Hypothalamus (tissue), 51 donors: ENCODE measurements at regions not wholly inside any gene's neighbourhood (a gene's known extent, or its start where the extent isn't known, plus 50 kb on each side); places are given as distances from the start of the nearest gene placed in this dataset.

Experiments used
- DNase-seq, 51 donors: peaks; one replicate each; lab custom pipeline; 2025; lab: John Stamatoyannopoulos, UW

GRCh38 chr15:46591462-46591861 is 956.6 kb downstream of the SQOR start:
- no peak for DNase-seq

DNA sequence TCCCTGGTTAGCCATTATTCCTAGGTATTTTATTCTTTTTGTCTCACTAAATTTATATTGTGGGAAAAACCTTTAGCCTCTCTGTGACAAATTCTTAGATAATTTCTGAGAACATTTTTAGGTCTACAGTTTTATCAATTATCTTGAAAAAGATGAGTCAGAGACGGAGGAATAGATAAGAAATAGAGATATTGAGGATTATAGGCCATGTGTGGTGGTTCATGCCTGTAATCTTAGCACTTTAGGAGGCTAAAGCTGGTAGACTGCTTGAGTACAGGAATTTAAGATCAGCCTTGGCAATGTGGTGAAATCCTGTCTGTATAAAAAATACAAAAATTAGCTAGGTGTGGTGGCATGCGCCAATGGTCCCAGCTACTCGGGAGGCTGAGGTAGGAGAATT is 960.2 kb downstream of the SQOR start:
- no peak for DNase-seq

GRCh38 chr15:46607077-46607476 is 972.2 kb downstream of the SQOR start:
- DNase-seq: no peak

DNA sequence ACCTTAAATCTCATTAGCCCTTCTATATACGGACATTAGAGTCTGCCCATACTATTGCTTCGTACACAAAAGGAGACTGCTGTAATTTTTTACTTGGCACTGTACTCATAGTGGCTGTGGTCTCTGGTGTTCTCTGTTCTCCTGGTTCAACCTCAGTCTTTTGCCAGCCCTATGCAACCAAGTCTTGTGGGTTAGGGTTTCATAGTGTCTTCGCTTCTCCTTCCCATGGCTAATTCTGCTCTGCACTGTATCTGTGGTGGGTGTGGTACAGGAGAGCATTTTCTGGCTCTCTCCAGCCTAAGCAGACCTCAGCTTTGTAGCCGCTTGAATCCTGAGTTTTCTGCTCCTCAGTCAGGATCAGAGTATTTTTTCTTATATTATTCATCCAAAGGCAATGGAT is 981.2 kb downstream of the SQOR start:
- DNase-seq: no peak

GRCh38 chr15:46617507-46617906 is 982.7 kb downstream of the SQOR start:
- DNase-seq: no peak

GRCh38 chr15:46618984-46619383 is 984.2 kb downstream of the SQOR start:
- no peak for DNase-seq

DNA sequence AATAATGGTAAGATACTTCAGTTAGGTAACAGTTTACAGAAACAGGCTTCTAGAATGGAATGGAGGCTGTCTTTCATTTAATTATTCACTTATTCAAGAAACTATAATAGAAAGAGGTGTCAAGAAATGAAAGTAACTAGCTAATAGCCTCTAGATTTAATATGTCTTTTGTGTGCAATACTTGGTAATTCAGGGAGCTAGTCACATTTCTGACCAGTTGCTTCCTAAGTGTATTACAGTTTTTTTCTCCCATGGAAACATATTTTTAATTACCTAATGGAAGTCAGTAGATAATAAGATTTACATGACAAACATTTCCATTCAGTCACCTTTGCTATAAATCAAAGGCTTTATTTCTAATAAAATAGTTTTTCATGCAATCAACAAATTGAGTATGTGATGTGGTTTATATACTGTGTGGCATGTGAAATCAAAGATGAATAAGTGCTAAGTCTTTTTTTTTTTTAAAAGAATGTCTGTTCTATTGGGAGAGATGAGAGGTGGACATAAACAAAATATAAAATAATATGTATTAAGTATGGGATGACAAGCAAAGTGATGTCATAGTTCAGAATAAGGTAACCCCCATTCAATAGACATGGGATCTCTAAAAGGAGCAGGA is 985.7 kb downstream of the SQOR start:
- DNase-seq: no peak

GRCh38 chr15:46622851-46623250 is 988.0 kb downstream of the SQOR start:
- no peak for DNase-seq

- DNase-seq: no peak
Measured at GRCh38 chr15:46636206-46636605, 1001.4 kb downstream of the SQOR start.

GRCh38 chr15:46644501-46645481 is 1010.0 kb downstream of the SQOR start:
- DNase-seq: no peak

- DNase-seq: no peak
Measured at GRCh38 chr15:46646490-46646889, 1011.7 kb downstream of the SQOR start.

GRCh38 chr15:46647046-46647445 is 1012.2 kb downstream of the SQOR start:
- DNase-seq: no peak

DNA sequence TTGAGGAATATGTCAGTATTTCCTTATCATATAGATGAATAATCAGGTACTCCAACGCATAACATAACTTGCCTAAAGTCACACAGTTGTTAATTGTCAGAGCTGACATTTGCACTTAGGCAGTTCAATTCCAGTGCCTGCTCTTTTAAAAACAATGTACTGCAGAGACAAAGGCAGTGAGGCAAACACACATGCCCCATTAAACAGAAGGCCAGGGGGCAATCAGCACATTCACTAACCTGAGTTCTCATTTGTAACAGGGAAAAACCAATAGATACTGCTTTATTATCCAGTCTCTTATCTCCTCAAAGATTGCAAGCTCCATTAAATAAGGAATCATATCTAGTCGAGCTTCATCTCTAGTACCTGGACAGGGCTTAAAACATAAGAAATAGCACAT is 1017.4 kb downstream of the SQOR start:
- DNase-seq: no peak

DNA sequence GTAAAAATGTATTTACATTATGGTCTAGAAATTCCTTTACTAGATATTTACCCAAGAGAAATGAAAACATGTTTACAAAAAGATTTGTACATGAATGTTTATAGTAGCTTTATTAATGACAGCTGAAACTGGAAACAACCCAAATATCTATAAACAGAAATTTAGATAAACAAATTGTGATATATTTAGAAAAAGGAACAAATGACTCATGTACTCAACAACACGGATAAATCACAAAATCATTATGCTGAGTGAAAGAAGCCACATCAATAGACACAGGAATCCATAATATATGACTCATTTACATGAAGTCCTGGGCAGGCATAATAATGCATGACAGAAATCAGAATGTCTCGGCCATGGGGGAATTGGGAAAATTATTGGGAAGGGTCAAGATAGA is 1020.2 kb downstream of the SQOR start:
- DNase-seq: no peak

DNA sequence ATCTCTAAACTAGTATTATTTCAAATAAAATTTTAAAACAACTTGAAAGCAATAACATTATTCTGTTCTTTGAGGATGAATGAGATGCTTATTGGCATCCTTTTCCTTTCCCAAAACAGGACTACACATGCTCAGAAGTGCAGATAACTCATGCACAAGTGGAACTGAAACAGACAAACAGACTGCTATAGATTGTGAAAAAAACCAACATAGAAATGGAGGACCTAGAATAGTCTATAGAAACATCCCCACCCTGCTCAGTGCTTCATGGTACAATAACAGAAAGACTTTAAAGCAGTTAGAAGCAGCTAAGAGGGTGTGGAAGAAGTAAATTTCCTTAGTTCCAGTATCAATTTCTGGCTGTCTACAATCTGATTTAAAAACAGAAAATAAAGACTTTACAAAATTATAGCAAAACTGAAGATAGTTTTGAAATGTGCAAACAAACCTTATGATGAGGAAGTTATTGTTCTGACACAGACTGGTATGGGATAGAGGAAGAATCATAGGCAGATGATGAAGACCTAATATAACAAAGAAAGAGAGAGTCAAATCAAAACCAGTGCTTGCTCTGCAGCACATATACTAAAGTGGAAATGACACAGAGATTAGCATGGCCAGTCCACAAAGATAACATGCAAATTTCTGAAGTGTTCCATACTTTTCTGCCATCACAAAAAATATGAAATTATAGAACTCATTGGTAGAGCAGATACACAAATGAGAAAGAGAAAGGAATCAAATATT is 1025.4 kb downstream of the SQOR start:
- DNase-seq: no peak

GRCh38 chr15:46670258-46670657 is 1035.4 kb downstream of the SQOR start:
- DNase-seq: no peak

GRCh38 chr15:46671336-46671735 is 1036.5 kb downstream of the SQOR start:
- no peak for DNase-seq

DNA sequence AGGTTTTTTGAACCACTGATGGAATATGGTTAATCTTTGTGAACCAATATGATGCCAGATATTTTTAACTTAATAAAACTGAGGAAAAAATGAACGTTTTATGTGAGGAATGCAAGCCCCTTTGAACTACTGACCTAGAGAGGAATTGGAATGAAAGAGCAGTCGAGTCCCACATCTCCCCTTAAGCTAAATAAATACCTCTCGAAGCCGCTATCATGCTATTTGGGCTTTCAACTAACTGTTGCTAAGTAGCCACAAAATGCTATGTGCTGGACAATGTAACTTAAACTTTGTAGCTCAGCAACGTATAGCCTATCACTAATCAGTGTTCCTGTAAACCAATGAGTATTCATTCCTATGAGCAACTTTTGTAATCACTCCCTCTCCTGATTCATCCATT is 1037.2 kb downstream of the SQOR start:
- DNase-seq: no peak

DNA sequence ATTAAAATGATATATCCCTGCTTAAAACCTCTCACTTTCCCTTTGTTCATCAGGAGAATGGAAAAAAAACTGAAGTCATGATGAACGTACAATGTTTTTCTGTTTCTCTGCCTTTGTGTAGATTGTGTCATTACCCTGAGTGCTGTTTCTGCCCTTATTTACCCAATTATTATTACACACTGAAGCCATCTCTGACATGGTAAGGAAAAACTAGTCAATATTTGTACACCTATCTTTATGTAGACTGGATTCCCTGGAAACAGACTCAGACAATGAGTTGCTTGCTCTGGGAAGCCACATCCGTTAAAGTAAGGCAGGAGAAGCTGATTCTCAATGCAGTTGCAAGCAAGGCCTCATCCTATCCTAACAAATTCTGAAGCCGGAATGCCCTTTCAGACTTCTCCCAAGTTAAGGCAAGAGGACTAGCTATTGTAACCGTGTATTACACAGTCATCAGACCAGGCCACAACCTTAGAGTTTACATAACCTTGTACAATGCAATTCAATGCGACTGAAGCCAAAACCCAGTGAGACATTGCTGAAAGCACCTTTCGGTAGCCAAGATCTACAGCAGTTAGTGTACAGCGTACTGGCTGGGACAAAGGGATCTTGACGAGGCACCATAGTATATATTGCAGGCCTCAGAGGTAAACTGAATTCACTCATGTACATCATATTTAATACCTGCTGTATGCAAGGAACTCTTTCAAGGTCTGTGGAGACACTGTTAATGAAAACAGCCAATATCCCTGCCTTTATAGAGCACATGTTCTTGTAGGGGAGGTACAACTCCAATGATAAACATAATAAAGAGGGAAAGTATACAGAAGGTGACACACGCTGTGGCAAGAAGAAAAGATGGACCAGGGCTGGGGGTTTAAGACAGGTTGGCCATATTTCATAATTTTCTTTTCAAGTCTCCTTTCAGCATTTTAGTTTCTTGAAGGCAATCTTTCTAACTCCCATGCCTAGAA is 1040.8 kb upstream of the SEMA6D start:
- no peak for DNase-seq

GRCh38 chr15:46677491-46677890 is 1039.8 kb upstream of the SEMA6D start:
- no peak for DNase-seq
